ENCODE measurements at regions not wholly inside any gene's neighbourhood (a gene's known extent, or its start where the extent isn't known, plus 50 kb on each side); places are given as distances from the start of the nearest gene placed in this dataset.
"Not testable (repeated sequence)": the region's sequence is repeated elsewhere in the genome, so short reads cannot be mapped to it uniquely, and the experiment has no call there.

- no peak for DNase-seq
Observed at GRCh38 chr7:111676167-111676566, 113.9 kb upstream of the IMMP2L start.

- DNase-seq, result no peak
Observed at GRCh38 chr7:111672901-111673300, 110.6 kb upstream of the IMMP2L start.

- DNase-seq, result no peak
Observed at GRCh38 chr7:111671927-111672326, 109.6 kb upstream of the IMMP2L start.

GRCh38 chr7:111668711-111669110, 106.4 kb upstream of the IMMP2L start:
- DNase-seq, result no peak

GRCh38 chr7:111667488-111667887, 105.2 kb upstream of the IMMP2L start:
- no peak for DNase-seq

GRCh38 chr7:111666260-111666659, 104.0 kb upstream of the IMMP2L start:
- DNase-seq, result no peak

GRCh38 chr7:111663771-111664170, 101.5 kb upstream of the IMMP2L start:
- no peak for DNase-seq

GRCh38 chr7:111662386-111662785, 100.1 kb upstream of the IMMP2L start:
- no peak for DNase-seq

GRCh38 chr7:111660478-111660877, 98.2 kb upstream of the IMMP2L start:
- DNase-seq, result no peak

- DNase-seq, result no peak
Observed at GRCh38 chr7:111658546-111658945, 96.3 kb upstream of the IMMP2L start.

- no peak for DNase-seq
Observed at GRCh38 chr7:111657018-111657417, 94.7 kb upstream of the IMMP2L start.

- peak; percentile 36 to 76 (median 44) for DNase-seq
Observed at GRCh38 chr7:111654343-111654742, 92.1 kb upstream of the IMMP2L start.

GRCh38 chr7:111653846-111654245, 91.6 kb upstream of the IMMP2L start:
- DNase-seq, result no peak

GRCh38 chr7:111650456-111650999, 88.2 kb upstream of the IMMP2L start:
- DNase-seq, result peak; percentile 26 to 75 (median 39)

GRCh38 chr7:111647881-111648280, 85.6 kb upstream of the IMMP2L start:
- DNase-seq, result peak in 2 of 3 donors; percentile 8 to 16

GRCh38 chr7:111644595-111644994, 82.3 kb upstream of the IMMP2L start:
- DNase-seq, result not testable (repeated sequence)

GRCh38 chr7:111642373-111642772, 80.1 kb upstream of the IMMP2L start:
- no peak for DNase-seq

GRCh38 chr7:111640416-111640815, 78.1 kb upstream of the IMMP2L start:
- DNase-seq, result peak in 1 of 3 donors; percentile 27

GRCh38 chr7:111639934-111640333, 77.6 kb upstream of the IMMP2L start:
- peak; percentile 60 to 86 (median 62) for DNase-seq

GRCh38 chr7:111638078-111638477, 75.8 kb upstream of the IMMP2L start:
- DNase-seq, result peak in 1 of 3 donors; percentile 52

GRCh38 chr7:111633878-111634277, 71.6 kb upstream of the IMMP2L start:
- no peak for DNase-seq

GRCh38 chr7:111630862-111631261, 68.6 kb upstream of the IMMP2L start:
- DNase-seq, result no peak

GRCh38 chr7:111622084-111622483, 59.8 kb upstream of the IMMP2L start:
- DNase-seq, result no peak

Measured in muscle of back (tissue), 3 donors.